DOHH2 (cell line): ENCODE measurements at regions not wholly inside any gene's neighbourhood (a gene's known extent, or its start where the extent isn't known, plus 50 kb on each side); places are given as distances from the start of the nearest gene placed in this dataset.

Experiments used
- EZH2phosphoT487 ChIP-seq: fragments of 200-600 bp; sonication (generic); IDR thresholded peaks from 2 replicates; pipeline ENCODE4 v1.6.1; 2017; ENCODE audit warnings: borderline replicate concordance, mild to moderate bottlenecking, antibody characterized with exemption, low read length, moderate library complexity, mixed read lengths
- TF ChIP-seq, protein P1 (sequence below): fragments of 200-600 bp; sonication (generic); IDR thresholded peaks from one replicate; pipeline ENCODE4 v1.5.1; 2014; ENCODE audit warnings: antibody characterized with exemption, mild to moderate bottlenecking, low read depth, low read length; ENCODE audit not compliant: poor library complexity, severe bottlenecking

DNA sequence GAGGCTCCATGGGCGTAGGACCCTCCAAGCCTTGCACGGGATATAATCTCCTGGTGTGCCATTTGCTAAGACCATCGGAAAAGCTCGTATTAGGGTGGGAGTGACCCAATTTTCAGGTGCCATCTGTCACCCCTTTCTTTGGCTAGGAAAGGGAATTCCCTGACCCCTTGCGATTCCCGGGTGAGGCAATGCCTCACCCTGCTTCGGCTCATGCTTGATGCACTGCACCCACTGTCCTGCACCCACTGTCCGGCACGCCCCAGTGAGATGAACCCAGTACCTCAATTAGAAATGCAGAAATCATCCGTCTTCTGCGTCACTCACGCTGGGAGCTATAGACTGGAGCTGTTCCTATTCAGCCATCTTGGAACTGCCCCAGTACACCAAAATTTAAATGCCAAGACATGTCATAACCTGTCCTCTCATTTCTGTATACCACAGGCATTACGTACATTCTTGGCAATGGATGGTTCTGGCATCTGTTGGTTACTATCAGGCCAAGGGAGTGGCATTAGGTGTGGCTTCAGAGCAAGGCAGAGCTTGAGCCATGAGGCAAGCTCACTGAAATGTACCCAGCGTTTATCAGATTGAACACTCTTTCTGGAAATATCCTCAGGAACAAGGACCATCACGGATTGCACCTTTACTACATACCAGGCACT is 95.4 kb upstream of the GALNT18 start:
- TF ChIP-seq, protein P1, sequence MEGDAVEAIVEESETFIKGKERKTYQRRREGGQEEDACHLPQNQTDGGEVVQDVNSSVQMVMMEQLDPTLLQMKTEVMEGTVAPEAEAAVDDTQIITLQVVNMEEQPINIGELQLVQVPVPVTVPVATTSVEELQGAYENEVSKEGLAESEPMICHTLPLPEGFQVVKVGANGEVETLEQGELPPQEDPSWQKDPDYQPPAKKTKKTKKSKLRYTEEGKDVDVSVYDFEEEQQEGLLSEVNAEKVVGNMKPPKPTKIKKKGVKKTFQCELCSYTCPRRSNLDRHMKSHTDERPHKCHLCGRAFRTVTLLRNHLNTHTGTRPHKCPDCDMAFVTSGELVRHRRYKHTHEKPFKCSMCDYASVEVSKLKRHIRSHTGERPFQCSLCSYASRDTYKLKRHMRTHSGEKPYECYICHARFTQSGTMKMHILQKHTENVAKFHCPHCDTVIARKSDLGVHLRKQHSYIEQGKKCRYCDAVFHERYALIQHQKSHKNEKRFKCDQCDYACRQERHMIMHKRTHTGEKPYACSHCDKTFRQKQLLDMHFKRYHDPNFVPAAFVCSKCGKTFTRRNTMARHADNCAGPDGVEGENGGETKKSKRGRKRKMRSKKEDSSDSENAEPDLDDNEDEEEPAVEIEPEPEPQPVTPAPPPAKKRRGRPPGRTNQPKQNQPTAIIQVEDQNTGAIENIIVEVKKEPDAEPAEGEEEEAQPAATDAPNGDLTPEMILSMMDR: no peak
- TF ChIP-seq EZH2phosphoT487: no peak
